Esophagus muscularis mucosa (tissue), 3 donors: ENCODE measurements at regions not wholly inside any gene's neighbourhood (a gene's known extent, or its start where the extent isn't known, plus 50 kb on each side); places are given as distances from the start of the nearest gene placed in this dataset.

Source experiments
- POLR2A ChIP-seq: fragments of 450-650 bp; IDR thresholded peaks from one replicate; pipeline ENCODE4 v1.6.1; 2017; ENCODE audit warnings: antibody characterized with exemption, moderate library complexity, mild to moderate bottlenecking, low read depth
- POLR2AphosphoS5 ChIP-seq, 2 donors: sonication (generic); formaldehyde crosslinking; IDR thresholded peaks; one replicate each; pipeline ENCODE4 v1.6.1; 2017; ENCODE audit warnings: antibody characterized with exemption in 2 of 2
- TF ChIP-seq, protein P1 (sequence below), 3 experiments: fragments of 200-600 bp in 2 of 3; fragments of 450-650 bp in 1 of 3; sonication (generic) in 2 of 3; IDR thresholded peaks; one replicate each; pipeline ENCODE4 v1.5.1; 2017 to 2019; ENCODE audit warnings: antibody characterized with exemption in 3 of 3, mild to moderate bottlenecking in 2 of 3, moderate library complexity in 1 of 3

DNA sequence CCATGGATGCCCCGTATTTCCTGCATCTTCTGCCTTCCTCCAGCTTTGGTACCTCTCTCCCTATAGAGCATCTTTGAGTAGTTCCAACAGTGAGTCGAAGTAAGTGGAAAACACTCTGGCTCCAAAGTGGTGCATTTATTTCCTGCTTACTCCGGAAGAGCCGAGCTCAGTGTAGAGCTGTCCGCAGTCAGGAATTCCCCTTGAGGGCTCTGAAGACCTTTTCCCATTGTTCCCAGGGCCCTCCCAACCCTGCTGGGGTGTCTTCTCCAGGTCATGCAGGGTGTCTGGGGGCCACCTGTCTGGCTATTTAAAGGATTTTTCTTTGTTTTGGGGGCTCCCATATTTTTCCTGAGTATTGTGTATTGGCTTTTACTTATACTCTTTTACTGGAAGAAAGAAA lies 118.6 kb upstream of the MXRA5 start:
- TF ChIP-seq, protein P1, sequence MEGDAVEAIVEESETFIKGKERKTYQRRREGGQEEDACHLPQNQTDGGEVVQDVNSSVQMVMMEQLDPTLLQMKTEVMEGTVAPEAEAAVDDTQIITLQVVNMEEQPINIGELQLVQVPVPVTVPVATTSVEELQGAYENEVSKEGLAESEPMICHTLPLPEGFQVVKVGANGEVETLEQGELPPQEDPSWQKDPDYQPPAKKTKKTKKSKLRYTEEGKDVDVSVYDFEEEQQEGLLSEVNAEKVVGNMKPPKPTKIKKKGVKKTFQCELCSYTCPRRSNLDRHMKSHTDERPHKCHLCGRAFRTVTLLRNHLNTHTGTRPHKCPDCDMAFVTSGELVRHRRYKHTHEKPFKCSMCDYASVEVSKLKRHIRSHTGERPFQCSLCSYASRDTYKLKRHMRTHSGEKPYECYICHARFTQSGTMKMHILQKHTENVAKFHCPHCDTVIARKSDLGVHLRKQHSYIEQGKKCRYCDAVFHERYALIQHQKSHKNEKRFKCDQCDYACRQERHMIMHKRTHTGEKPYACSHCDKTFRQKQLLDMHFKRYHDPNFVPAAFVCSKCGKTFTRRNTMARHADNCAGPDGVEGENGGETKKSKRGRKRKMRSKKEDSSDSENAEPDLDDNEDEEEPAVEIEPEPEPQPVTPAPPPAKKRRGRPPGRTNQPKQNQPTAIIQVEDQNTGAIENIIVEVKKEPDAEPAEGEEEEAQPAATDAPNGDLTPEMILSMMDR (IDR thresholded peaks at IDR 0.05) = no peak
- no peak for TF ChIP-seq POLR2AphosphoS5 (IDR thresholded peaks at IDR 0.05)
- TF ChIP-seq POLR2A = no peak
